ENCODE measurements at regions not wholly inside any gene's neighbourhood (a gene's known extent, or its start where the extent isn't known, plus 50 kb on each side); places are given as distances from the start of the nearest gene placed in this dataset.

DNA sequence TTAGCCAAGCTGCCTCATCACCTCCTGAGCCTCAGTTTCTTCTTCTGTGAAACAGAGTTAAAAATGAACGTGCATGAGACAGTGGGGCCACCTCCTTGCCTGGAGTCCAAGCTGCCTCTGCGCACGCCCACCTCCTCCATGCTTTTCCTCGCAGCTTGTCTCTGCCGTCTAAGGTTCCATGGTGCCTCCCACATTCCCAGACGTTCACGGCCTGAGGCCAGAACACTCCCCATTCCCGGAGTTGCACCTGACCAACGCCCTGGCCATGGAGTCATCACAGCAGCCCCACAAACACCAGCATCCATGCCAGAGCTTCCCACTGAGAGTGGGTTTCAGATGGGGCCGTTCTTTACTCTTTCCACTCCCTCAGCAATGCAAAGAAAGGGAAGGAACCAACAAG lies 183.0 kb upstream of the FOXF1 start:
- no peak overlapping the region for H3K27ac ChIP-seq (ENCODE audit: low read length)
- peaks cover 4% of the 10 kb centered on the region for H3K9me3 ChIP-seq (ENCODE audit: control insufficient read depth, low read depth, low read length)
- H3K36me3 ChIP-seq (ENCODE audit: control insufficient read depth, low read depth, low read length), result no peaks in the 10 kb centered on the region
- H3K4me1 ChIP-seq (ENCODE audit: control insufficient read depth, low read depth, low read length), result no peaks in the 10 kb centered on the region
- no peaks in the 10 kb centered on the region for H3K27me3 ChIP-seq (ENCODE audit: control insufficient read depth, insufficient read depth, low read length)
- no peak overlapping the region for H3K9ac ChIP-seq (ENCODE audit: low read length)
- H3K4me3 ChIP-seq (ENCODE audit: low read length), result no peak overlapping the region

DNA sequence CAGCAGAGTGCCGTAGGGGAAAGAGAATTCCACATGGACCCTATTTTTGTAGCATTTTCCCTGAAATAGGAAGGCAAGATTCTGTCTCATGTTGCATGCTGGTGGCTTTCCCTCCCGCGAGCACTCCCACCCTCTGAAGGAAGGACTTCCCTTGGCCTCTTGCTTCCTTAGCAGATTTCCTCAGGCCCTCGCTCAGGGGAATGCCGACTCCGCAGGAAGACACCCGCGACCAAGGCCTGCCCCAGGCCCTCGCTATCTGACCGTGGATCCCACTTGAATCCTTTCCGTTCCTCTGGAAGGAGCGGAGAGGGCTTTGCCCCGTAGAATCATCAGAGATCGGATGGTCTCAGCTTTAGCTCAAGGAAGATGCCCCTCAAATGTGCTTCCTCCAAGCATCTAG lies 179.4 kb upstream of the FOXF1 start:
- Histone ChIP-seq H3K4me1 (ENCODE audit: control insufficient read depth, low read depth, low read length) (no peaks in the 10 kb centered on the region), H3K9me3 (ENCODE audit: control insufficient read depth, low read depth, low read length) (no peaks in the 10 kb centered on the region), H3K36me3 (ENCODE audit: control insufficient read depth, low read depth, low read length) (no peaks in the 10 kb centered on the region), H3K9ac (ENCODE audit: low read length) (no peak overlapping the region), H3K4me3 (ENCODE audit: low read length) (no peak overlapping the region), H3K27ac (ENCODE audit: low read length) (no peak overlapping the region), H3K27me3 (ENCODE audit: control insufficient read depth, insufficient read depth, low read length) (peaks cover 10% of the 10 kb centered on the region)

DNA sequence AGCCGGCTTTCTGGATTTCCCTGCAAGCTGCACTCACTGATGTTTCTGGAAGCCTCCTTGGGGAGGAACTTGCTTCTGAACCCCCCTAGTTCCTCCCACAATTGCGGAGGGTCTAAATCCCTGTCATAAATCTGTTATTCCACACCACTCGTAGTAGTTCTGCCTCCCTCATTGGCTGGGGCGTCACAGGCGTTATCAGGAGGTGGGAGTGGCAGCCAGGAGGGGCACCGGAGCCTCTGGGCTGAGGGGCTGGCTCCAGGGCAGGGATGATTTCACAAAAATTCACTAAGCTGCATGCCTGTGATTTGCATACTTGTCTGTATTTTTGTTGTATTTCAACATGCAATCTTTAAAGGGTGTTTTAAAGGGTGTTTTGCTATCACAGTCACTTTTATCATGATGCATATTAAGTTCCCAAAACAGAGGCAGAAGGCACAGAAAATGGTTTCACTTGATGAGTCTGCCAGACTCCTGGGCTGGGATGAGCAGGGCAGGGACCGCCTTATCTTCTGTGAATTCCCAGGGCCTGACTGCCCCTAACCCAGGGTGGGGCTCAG lies 176.2 kb upstream of the FOXF1 start:
- H3K27me3 ChIP-seq (ENCODE audit: control insufficient read depth, insufficient read depth, low read length), result peaks cover 10% of the 10 kb centered on the region
- no peak overlapping the region for H3K27ac ChIP-seq (ENCODE audit: low read length)
- H3K4me3 ChIP-seq (ENCODE audit: low read length), result no peak overlapping the region

DNA sequence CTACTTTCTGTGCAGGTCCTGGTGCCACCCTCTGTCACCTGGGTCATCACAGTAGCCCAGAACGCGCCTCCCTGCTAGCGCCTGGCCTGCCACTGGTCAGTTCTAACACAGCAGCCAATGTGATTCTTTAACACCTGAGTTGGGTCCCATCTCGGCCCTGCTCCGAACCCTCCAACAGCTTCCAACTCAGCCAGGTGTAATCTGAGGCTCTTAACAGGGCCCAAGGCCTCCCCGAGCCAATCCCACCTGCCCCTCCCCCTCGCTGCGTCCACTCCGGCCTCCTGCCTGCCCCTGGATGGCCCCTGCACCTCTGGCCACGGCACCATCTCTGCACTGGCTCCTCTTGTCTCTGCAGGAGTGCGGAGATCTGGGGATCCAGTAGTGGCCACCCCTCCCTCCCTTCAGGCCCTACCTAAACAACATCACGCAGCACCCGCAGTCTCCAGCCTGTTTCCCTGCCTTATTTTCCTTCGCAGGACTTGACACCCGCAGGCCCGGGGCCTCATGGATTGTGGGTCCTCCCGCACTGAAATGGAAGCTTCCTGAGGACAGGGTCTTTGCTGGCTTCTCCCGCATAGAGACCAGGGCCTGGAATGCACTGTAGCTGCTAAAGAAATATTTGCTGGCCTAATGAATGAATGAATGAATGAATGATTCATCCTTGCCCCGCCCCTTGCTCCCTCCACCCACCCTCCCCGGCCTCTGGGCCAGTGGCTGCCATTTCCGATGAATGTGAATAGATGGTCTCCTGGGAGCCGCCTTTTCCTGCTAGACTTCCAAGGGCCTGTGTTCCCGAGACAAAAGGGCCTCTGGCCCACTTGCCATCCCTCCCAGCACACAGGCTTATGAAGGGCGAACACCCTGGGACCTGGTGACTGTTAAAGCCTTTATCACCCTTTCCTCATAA lies 174.8 kb upstream of the FOXF1 start:
- Histone ChIP-seq H3K4me3 (ENCODE audit: low read length) (no peak overlapping the region), H3K9me3 (ENCODE audit: control insufficient read depth, low read depth, low read length) (no peaks in the 10 kb centered on the region), H3K4me1 (ENCODE audit: control insufficient read depth, low read depth, low read length) (no peaks in the 10 kb centered on the region), H3K36me3 (ENCODE audit: control insufficient read depth, low read depth, low read length) (no peaks in the 10 kb centered on the region), H3K9ac (ENCODE audit: low read length) (no peak overlapping the region), H3K27ac (ENCODE audit: low read length) (no peak overlapping the region), H3K27me3 (ENCODE audit: control insufficient read depth, insufficient read depth, low read length) (peaks cover 19% of the 10 kb centered on the region)

More for the DNA sequence above, 176.2 kb upstream of the FOXF1 start:
- Histone ChIP-seq H3K9ac (ENCODE audit: low read length) (no peak overlapping the region), H3K9me3 (ENCODE audit: control insufficient read depth, low read depth, low read length) (no peaks in the 10 kb centered on the region), H3K4me1 (ENCODE audit: control insufficient read depth, low read depth, low read length) (no peaks in the 10 kb centered on the region), H3K36me3 (ENCODE audit: control insufficient read depth, low read depth, low read length) (no peaks in the 10 kb centered on the region)

DNA sequence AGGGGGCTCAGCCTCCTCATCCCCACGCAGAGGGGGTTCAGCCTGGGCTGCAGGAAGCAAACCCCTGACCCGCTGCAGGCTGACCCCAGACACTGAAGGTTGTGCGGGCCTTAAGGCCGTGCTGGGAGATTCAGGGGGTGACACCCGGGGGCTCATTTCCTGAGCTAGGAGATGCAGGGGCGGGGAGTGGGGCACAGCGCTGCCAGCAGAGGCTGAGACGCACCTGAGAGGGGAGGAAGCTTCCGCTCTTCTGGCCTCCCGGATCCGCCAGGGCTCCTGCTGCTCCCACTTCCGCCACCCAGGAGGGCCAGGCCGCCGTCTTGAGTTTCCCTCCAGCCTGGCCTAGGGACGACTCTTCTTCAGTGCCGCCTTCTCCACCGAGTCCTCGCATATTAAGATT lies 173.2 kb upstream of the FOXF1 start:
- Histone ChIP-seq H3K27ac (ENCODE audit: low read length) (no peak overlapping the region), H3K36me3 (ENCODE audit: control insufficient read depth, low read depth, low read length) (no peaks in the 10 kb centered on the region), H3K9me3 (ENCODE audit: control insufficient read depth, low read depth, low read length) (no peaks in the 10 kb centered on the region), H3K9ac (ENCODE audit: low read length) (no peak overlapping the region), H3K4me1 (ENCODE audit: control insufficient read depth, low read depth, low read length) (peaks cover 7% of the 10 kb centered on the region), H3K4me3 (ENCODE audit: low read length) (no peak overlapping the region), H3K27me3 (ENCODE audit: control insufficient read depth, insufficient read depth, low read length) (peaks cover 35% of the 10 kb centered on the region)

DNA sequence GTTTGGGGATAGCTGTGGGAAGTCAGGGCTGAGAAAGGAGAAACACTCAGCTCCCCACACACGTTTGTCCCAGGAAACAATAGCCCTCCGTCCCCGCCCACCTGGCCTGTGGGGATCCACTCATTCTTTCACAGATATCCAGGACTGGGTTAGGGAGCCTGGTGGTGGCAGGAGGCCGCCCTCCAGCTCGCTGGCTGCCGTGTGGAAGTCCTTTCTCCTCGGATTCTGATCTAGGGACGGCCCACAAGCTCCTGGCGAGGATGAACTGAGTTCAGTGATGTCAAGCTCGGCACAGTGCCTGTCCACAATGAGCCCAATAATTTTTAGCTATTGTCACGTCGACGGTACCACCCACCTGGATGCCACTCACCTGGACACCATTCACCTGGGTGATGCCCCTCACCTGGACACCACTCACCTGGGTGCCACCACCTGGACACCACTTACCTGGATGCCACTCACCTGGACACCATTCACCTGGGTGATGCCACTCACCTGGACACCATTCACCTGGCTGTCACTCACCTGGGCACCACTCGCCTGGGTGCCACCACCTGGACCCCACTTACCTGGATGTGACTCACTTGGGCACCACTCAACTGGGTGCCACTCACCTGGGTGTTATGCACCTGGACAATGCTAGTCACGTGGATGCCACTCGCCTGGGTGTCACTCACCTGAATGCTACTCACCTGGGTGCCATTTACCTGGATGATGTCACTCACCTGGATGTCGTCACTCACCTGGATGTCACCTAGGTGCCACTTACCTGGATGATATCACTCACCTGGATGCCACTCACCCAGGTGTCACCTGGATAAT lies 172.5 kb upstream of the FOXF1 start:
- Histone ChIP-seq H3K27me3 (ENCODE audit: control insufficient read depth, insufficient read depth, low read length) (peaks cover 41% of the 10 kb centered on the region), H3K9me3 (ENCODE audit: control insufficient read depth, low read depth, low read length) (no peaks in the 10 kb centered on the region), H3K36me3 (ENCODE audit: control insufficient read depth, low read depth, low read length) (no peaks in the 10 kb centered on the region), H3K9ac (ENCODE audit: low read length) (no peak overlapping the region), H3K27ac (ENCODE audit: low read length) (no peak overlapping the region), H3K4me3 (ENCODE audit: low read length) (no peak overlapping the region), H3K4me1 (ENCODE audit: control insufficient read depth, low read depth, low read length) (peaks cover 9% of the 10 kb centered on the region)

DNA sequence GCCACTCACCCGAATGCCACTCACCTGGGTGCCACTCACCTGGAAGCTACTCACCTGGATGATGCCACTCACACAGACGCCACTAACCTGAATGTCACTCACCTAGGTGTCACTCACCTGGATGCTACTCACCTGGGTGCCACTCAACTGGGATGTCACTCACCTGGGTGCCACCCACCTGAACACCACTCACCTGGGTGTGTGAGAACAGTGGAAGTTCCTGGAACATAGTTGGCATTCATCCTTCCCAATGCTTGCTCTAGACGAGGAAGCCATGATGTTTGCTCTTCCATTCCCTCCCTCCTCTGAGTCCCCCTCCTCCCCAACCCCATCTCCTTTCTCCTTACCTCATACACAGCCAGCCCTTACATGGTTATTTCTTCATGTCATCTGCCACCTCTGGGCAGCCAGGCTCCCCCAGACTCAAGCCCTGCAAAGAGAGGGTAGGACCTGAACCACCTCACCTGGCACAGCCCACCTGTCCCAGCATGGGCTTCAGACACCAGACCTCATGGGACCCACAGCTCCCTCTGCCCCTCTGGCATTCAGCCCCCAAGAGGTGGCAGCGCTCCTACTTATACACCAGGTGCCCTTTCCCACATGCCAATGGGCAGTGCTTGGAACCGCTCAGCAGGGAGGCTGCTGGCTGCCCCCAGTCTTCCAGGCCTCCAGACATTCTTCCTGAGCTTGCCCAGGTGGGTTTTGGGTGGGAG lies 171.8 kb upstream of the FOXF1 start:
- peaks cover 47% of the 10 kb centered on the region for H3K27me3 ChIP-seq (ENCODE audit: control insufficient read depth, insufficient read depth, low read length)
- peaks cover 13% of the 10 kb centered on the region for H3K4me1 ChIP-seq (ENCODE audit: control insufficient read depth, low read depth, low read length)

DNA sequence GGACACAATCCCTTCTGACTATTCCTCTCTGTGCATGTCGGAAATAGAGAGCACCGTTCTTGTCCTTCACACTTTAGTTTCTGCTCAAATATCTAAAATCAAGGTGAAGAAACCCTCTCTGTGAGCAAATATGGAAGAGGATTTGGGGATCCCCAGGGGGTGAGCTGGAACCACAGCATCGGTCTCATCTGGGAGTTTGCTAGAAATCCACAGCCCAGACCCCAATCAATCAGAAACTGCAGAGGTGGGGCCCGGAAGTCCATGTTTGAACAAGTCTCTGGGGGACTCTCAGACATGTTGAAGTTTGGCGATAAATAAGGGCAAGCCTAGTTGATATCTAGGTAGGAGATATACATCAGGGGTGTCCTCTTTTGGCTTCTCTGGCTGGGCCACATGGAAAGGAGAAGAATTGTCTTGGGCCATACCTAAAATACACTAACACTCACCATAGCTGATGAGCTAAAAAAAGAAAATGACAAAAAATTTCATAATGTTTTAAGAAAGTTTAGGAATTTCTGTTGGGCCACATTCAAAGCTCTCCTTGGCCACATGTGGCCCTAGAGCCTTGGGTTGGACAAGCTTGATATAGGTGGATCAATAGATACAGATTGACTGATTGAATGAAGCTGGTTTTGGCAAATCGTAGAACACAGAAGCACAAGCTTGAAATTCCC lies 168.0 kb upstream of the FOXF1 start:
- Histone ChIP-seq H3K27me3 (ENCODE audit: control insufficient read depth, insufficient read depth, low read length) (peaks cover 73% of the 10 kb centered on the region), H3K9me3 (ENCODE audit: control insufficient read depth, low read depth, low read length) (no peaks in the 10 kb centered on the region), H3K4me3 (ENCODE audit: low read length) (no peak overlapping the region), H3K4me1 (ENCODE audit: control insufficient read depth, low read depth, low read length) (peaks cover 28% of the 10 kb centered on the region), H3K27ac (ENCODE audit: low read length) (no peak overlapping the region), H3K36me3 (ENCODE audit: control insufficient read depth, low read depth, low read length) (no peaks in the 10 kb centered on the region), H3K9ac (ENCODE audit: low read length) (no peak overlapping the region)

More for the DNA sequence above, 171.8 kb upstream of the FOXF1 start:
- H3K27ac ChIP-seq (ENCODE audit: low read length), result no peak overlapping the region
- H3K9me3 ChIP-seq (ENCODE audit: control insufficient read depth, low read depth, low read length), result no peaks in the 10 kb centered on the region
- H3K4me3 ChIP-seq (ENCODE audit: low read length), result no peak overlapping the region
- no peak overlapping the region for H3K9ac ChIP-seq (ENCODE audit: low read length)
- H3K36me3 ChIP-seq (ENCODE audit: control insufficient read depth, low read depth, low read length), result no peaks in the 10 kb centered on the region

DNA sequence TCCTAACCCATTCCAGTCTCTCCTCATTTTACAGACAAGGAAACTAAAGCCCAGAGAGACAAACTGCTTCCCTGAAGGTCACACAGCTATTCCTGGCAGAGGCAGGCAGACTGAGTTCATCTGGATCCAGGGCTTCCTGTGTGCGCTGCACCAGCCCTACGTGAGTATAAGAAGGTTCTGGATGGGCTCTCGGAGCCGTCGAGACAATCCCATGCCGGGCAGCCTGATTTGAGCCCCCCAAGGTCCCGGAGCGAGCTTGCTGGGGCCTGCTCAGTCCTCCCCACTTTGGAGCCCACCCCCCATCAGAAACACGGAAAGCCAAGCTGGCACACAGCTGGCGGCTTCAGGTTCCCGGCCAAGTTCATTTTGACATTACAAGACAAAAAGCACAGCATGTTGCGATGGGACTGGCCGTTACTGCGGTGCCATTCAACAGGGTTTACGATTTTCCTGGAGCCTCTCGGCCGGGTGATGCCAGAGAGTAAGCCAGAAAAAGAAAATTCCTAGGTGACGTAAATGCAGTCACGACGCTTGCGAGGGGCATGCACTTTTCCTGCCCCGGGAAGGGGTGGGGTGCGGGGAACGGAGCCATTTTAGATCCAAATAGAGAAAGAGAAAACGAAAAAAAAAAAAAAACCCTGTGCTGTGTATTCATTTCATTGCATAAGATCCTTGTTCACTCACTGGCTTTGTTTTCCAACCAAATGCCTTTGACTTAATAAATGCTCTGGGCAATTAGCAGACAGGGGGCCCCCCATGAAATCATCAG lies 167.1 kb upstream of the FOXF1 start:
- Histone ChIP-seq H3K4me3 (ENCODE audit: low read length) (no peak overlapping the region), H3K27ac (ENCODE audit: low read length) (no peak overlapping the region), H3K27me3 (ENCODE audit: control insufficient read depth, insufficient read depth, low read length) (peaks cover 73% of the 10 kb centered on the region), H3K9me3 (ENCODE audit: control insufficient read depth, low read depth, low read length) (no peaks in the 10 kb centered on the region), H3K36me3 (ENCODE audit: control insufficient read depth, low read depth, low read length) (no peaks in the 10 kb centered on the region), H3K4me1 (ENCODE audit: control insufficient read depth, low read depth, low read length) (peaks cover 28% of the 10 kb centered on the region), H3K9ac (ENCODE audit: low read length) (no peak overlapping the region)

DNA sequence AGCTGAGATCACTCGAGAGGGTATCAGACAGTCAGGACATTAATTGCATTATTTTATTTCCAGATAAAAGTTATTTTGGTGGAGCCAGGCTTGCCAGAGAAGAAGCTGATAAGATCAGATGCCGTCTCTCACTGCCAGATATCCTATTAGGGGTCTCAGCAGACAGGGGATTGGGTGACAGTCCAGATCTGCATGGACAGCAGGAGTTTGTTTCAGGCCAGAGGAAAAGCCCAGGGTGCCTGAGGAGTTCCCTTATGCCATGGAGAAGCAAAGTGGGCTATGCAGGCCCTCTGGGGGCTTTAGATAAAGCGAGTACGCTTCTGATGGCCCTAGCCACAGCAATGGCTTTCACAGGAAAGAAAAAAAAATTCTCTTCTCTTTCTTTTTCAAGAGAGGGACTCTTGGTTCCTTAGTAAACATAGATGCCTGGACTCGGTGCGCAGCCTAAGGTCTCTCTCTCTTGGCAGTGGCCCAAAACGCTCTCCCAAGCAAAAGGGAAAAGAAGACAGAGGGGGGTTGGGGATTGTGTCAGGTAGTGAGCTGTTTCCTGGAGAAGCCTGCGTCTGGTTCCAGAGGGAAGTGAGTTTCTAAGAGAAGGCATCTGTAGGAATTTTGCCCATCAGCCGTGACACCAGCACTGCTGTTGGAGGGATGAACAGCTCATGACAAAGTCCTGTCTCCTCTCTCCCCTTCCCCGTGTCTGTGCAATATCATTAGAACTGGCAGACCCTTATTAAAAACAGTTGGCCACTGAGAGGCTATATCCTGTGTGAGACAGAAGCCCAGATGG lies 166.3 kb upstream of the FOXF1 start:
- no peak overlapping the region for H3K9ac ChIP-seq (ENCODE audit: low read length)
- H3K4me3 ChIP-seq (ENCODE audit: low read length), result no peak overlapping the region
- peaks cover 73% of the 10 kb centered on the region for H3K27me3 ChIP-seq (ENCODE audit: control insufficient read depth, insufficient read depth, low read length)
- no peaks in the 10 kb centered on the region for H3K9me3 ChIP-seq (ENCODE audit: control insufficient read depth, low read depth, low read length)
- no peaks in the 10 kb centered on the region for H3K36me3 ChIP-seq (ENCODE audit: control insufficient read depth, low read depth, low read length)
- H3K27ac ChIP-seq (ENCODE audit: low read length), result no peak overlapping the region
- peaks cover 28% of the 10 kb centered on the region for H3K4me1 ChIP-seq (ENCODE audit: control insufficient read depth, low read depth, low read length)

All from iPS-18a (cell line).